HTERT RPE-1 (cell line): ENCODE measurements at regions not wholly inside any gene's neighbourhood (a gene's known extent, or its start where the extent isn't known, plus 50 kb on each side); places are given as distances from the start of the nearest gene placed in this dataset.
"Not testable (repeated sequence)": the region's sequence is repeated elsewhere in the genome, so short reads cannot be mapped to it uniquely, and the experiment has no call there.

Experiments
- in situ Hi-C: fragments of 300-500 bp; cut with MboI; formaldehyde crosslinking; loops from 4 replicates; pipeline ENCODE4 v1.14.3; 2020; ENCODE audit warnings: low sequenced_read_pairs

DNA sequence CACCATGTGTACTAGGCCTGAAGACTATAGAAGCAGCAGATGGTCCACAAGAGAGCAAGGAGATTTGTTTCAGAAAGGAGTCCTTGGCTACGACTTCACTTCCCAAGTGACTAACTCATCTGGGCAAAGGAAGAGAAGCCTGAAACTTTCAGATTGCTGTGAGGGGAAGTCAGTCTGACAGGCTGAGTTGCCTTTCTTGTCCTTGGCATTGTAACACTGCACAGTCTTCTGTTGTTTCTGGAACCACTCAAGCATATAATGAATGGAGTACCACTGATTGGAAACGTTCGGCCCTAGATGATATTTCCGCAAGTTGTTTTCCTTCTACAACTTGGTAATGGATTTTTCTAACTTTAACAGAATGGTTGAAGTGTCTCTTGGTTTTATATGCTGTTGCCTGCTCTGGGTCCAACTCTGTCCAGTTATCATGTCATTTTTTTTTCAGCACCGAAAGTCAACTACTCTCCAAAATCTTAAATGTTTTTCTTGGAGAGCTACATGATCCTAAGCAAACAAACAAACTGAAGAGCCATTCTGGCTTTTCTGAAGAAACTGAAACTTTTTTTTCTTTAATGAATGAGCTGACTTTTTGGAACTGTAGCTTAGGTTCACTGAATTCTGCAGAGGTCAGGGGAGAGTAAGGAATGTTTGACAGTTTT, 685.7 kb downstream of the MECOM start:
- in situ Hi-C loops: no loop called here

- in situ Hi-C loops: no loop called here
Measured at GRCh38 chr3:168976969-168977368, 686.5 kb downstream of the MECOM start.

- in situ Hi-C loops: no loop called here
Measured at GRCh38 chr3:168975576-168975975, 687.9 kb downstream of the MECOM start.

DNA sequence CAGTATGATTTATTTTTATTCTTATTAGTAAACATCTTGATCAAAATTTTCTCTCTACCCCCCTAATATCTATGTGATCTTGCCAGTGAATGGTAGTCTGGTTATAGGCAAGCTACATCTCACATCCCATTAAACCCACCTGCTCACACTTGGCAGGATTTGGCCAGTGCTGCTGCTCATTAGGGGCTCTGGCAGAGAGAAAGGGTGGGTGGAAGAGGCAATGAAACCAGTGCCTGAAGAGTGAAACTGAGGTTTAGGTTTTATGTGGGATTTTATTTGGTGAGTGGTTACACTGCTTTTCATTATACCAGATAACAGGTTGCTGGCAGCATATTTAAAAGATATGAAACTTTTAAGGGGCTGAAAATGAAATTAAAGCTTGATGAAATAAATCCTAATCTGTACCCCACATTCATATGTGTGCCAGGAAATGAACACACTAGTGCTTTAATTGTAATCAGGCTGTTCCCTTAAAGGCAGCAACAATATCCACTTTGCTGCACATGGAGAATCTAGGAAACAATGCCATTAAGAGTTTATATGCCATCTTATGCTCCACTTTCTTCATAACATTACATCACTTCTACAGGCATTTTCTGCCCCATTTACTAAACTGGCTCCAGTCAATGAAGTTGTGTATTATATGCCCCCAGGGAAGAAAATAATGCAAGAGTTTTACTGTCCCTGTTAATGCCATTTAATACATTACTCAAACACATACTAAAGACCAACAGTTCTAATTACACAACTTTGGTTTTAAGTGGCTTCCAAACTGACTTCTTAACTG, 688.7 kb downstream of the MECOM start:
- in situ Hi-C loops: no loop called here

- in situ Hi-C loops: no loop called here
Measured at GRCh38 chr3:168973897-168974296, 689.6 kb downstream of the MECOM start.

GRCh38 chr3:168973206-168973605, 690.3 kb downstream of the MECOM start:
- in situ Hi-C loops: no loop called here

DNA sequence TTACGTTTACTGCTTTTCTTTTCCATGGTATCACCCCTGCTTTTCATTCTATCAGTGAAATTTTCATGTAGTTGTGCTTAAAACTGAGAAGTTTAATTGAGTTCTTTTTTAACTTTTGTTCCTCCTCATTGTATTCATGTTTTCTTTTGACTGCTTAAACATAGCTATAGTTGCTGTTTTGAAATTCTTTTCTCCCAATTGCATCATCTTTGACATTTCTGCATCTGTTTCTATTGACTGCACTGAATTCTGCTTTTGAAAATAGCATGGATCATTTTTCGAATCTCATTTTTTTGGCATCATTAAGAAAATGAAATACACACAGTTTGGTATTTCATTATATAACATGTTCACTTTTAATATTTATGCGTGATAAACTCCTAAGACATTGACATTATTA, 694.9 kb downstream of the MECOM start:
- in situ Hi-C loops: no loop called here

- in situ Hi-C loops: no loop called here
Measured at GRCh38 chr3:168964736-168965135, 698.8 kb downstream of the MECOM start.

- in situ Hi-C loops: no loop called here
Measured at GRCh38 chr3:168961271-168961670, 702.2 kb downstream of the MECOM start.

GRCh38 chr3:168959731-168960130, 703.8 kb downstream of the MECOM start:
- in situ Hi-C loops: no loop called here

- in situ Hi-C loops: no loop called here
Measured at GRCh38 chr3:168958466-168958865, 705.0 kb downstream of the MECOM start.

DNA sequence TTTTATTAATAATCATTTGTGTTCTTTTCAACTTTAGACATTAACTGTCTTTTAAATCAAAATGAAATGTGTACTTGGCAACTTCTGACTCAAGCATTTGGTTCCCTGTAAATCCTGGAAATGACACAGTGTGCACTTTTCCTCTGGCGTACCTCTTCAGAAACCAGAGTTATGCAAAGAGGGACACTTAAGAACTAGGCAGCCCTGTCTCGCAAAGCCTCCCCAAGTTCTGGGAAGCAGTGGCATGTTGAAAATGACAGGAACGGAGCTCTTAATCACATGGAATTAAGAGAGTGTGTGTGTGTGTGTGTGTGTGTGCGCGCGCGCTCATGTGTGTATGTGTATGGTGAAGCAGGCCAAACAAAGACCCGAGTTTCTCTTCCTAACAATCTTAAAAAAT, 707.4 kb downstream of the MECOM start:
- in situ Hi-C loops: no loop called here

DNA sequence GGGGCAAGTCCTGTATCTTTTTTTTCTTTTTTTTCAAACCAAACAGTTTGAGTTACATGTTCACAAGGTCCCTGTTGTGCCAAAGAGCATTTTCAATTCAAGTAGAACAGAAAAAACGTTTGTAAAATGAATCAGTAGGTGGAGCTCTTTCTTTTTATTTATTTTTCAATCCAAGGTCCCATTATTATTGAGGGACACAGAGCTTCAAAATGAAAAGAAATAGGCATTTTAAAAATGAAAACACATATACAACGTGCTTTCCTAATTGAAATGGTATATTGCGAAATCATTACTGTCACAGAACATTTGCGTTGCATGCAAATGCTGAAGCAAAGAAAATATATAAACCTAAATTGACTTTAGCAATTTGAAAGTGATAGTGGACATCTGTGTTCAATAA, 711.0 kb downstream of the MECOM start:
- in situ Hi-C loops: no loop called here

DNA sequence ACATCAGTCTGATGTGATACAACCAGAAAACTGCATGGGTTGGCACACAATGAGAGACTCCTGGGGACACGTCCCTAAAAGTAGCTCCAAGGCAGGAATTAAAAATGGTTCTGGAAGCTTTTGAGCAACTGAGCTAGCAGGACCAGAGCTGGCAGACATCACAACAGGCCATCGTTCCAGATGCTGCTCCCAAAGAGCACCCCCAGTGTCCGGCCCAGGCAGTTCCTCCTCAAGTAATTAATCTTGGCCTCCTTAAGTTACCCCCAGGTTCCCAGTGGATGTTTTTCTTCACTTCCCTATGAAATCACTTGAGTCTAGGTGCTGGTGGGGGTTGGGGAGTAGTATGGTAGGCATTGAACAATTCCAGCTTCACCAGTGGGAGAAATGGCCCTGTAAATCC, 711.6 kb downstream of the MECOM start:
- in situ Hi-C loops: no loop called here

- in situ Hi-C loops: no loop called here
Measured at GRCh38 chr3:168951368-168951767, 712.1 kb downstream of the MECOM start.

- in situ Hi-C loops: no loop called here
Measured at GRCh38 chr3:168950622-168951021, 712.9 kb downstream of the MECOM start.

- in situ Hi-C loops: no loop called here
Measured at GRCh38 chr3:168939651-168940238, 723.8 kb downstream of the MECOM start.

DNA sequence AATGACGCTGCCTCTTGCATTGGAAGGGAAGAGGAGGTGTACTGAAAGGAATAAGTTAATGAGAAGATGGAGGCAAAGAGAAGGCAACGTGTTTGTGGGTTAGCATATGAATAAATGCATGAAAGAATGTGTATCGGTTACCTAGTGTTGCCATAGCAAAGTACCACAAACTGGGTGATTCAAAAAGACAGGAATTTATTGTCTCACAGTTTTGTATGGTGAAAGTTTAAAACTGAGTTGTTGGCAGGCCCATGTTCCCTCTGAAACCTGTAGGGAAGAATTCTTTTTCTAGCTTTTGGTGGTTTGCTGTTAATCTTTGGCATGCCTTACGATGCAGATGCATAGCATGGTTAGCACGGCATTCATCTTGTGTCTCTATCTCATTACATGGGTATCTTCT, 729.9 kb downstream of the MECOM start:
- in situ Hi-C loops: no loop called here

DNA sequence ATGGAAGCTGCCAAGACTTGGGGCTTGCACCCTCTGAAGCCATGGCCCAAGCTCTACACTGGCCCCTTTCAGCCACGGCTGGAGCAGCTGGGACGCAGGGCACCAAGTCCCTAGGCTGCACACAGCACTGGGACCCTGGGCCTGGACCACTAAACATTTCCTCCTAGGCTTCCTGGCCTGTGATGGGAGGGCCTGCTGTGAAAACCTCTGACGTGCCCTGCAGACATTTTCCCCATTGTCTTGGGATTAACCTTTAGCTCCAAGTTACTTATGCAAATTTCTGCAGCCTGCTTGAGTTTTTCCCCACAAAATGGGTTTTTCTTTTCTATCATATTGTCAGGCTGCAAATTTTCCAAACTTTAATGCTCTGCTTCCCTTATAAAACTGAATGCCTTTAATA, 733.5 kb downstream of the MECOM start:
- in situ Hi-C loops: not testable (repeated sequence)

GRCh38 chr3:168926426-168926825, 737.1 kb downstream of the MECOM start:
- in situ Hi-C loops: no loop called here

DNA sequence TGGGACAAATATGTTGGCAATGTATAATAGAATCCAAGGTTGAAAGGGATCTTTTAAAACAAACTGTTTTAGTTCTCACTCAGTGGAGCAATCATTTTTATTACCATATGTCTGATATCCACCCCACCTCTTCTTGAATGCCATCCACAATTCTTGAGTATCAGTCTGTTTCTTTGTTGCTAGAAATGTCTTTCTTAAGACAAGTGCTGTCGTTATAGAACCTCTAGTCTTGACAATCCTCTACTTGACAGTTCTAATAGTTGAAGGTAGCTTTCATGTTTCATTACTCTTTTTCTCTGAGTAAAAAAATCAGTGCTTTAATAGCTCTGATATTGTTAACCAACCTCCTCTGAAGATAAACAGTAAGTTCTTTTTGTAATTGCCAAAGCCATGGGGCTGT, 737.9 kb downstream of the MECOM start:
- in situ Hi-C loops: no loop called here

- in situ Hi-C loops: no loop called here
Measured at GRCh38 chr3:168914662-168915061, 748.9 kb downstream of the MECOM start.
